MCF 10A (cell line): ENCODE measurements at regions not wholly inside any gene's neighbourhood (a gene's known extent, or its start where the extent isn't known, plus 50 kb on each side); places are given as distances from the start of the nearest gene placed in this dataset.

ENCODE experiments used
- BruUV-seq: library from RNA; stranded (reverse); fragments of 400-500 nt; replicated peaks from 2 replicates; lab custom pipeline; 2021; lab: Mats Ljungman, UMichigan
- CTCF ChIA-PET: fragments of 300-600 bp; sonication (Branson Sonifier 250); formaldehyde crosslinking; extraction: SDS; loops from one replicate; lab custom pipeline; 2021; ENCODE audit warnings: antibody characterized with exemption, inconsistent platforms; lab: Yijun Ruan, JAX
- POLR2A ChIA-PET: fragments of 300-600, 350-650 bp; sonication (Branson Sonifier 250); formaldehyde crosslinking; extraction: SDS; loops from one replicate; lab custom pipeline; 2020; ENCODE audit warnings: antibody characterized with exemption, inconsistent platforms; lab: Yijun Ruan, JAX
- DNase-seq: peaks from one replicate; pipeline ENCODE4 v3.0.0-alpha.2; 2018; ENCODE audit not compliant: unreplicated experiment
- H3K27ac Mint-ChIP-seq: one replicate; pipeline ENCODE4 v1.8.0; 2022; ENCODE audit warnings: mild to moderate bottlenecking, low read depth, mixed read lengths; ENCODE audit not compliant: unreplicated experiment
- H3K27me3 Mint-ChIP-seq: one replicate; pipeline ENCODE4 v1.8.0; 2022; ENCODE audit warnings: mixed read lengths; ENCODE audit not compliant: insufficient read depth, unreplicated experiment
- H3K36me3 Mint-ChIP-seq: one replicate; pipeline ENCODE4 v1.8.0; 2022; ENCODE audit warnings: mild to moderate bottlenecking, moderate library complexity, mixed read lengths; ENCODE audit not compliant: insufficient read depth, unreplicated experiment
- H3K4me1 Mint-ChIP-seq: one replicate; pipeline ENCODE4 v1.8.0; 2022; ENCODE audit warnings: mixed read lengths; ENCODE audit not compliant: insufficient read depth, unreplicated experiment
- H3K4me3 Mint-ChIP-seq: one replicate; pipeline ENCODE4 v1.8.0; 2022; ENCODE audit warnings: mild to moderate bottlenecking, moderate library complexity, mixed read lengths; ENCODE audit not compliant: unreplicated experiment
- H3K9me3 Mint-ChIP-seq: one replicate; pipeline ENCODE4 v1.8.0; 2022; ENCODE audit warnings: mixed read lengths; ENCODE audit not compliant: unreplicated experiment
- intact Hi-C: fragments of 100-400 bp; cut with micrococcal nuclease; formaldehyde crosslinking; loops from 2 replicates; pipeline ENCODE4 v1.14.1; 2022
- TF ChIP-seq, protein P1 (sequence below): fragments of 200-600 bp; IDR thresholded peaks from one replicate; pipeline ENCODE4 v1.8.0; 2022; ENCODE audit warnings: antibody characterized with exemption, mild to moderate bottlenecking; ENCODE audit not compliant: unreplicated experiment

DNA sequence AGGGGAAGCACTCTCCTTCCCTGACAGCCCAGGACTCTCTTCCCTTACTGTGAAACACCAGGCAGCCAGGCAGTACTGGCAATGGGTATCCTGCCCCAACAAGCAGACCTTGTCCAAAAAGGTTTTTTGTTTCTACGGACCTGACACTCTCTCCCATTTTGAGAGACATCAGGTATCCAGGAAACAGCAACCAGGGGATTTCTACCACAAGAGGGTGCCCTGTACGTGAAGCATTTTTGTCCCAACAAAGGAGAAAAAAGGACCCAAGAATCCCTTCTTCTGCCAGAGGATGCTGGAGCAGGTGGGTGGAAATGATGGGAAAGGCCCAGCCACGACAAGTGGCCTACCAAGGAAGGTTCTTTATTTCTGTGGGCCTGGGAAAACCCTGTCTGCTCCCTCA lies 65.7 kb upstream of the FGF13 start:
- intact Hi-C loops, result loop anchor here (5.0 to 10.0 kb wide), 2 partner anchors 68 to 980 kb away; no protein-coding TSS in a partner anchor
- Mint-ChIP-seq H3K9me3 (no peaks in the 10 kb centered on the region), H3K36me3 (no peaks in the 10 kb centered on the region), H3K4me3 (no peak overlapping the region), H3K27me3 (no peaks in the 10 kb centered on the region), H3K4me1 (peaks cover 11% of the 10 kb centered on the region), H3K27ac (no peak overlapping the region)
- TF ChIP-seq, protein P1, sequence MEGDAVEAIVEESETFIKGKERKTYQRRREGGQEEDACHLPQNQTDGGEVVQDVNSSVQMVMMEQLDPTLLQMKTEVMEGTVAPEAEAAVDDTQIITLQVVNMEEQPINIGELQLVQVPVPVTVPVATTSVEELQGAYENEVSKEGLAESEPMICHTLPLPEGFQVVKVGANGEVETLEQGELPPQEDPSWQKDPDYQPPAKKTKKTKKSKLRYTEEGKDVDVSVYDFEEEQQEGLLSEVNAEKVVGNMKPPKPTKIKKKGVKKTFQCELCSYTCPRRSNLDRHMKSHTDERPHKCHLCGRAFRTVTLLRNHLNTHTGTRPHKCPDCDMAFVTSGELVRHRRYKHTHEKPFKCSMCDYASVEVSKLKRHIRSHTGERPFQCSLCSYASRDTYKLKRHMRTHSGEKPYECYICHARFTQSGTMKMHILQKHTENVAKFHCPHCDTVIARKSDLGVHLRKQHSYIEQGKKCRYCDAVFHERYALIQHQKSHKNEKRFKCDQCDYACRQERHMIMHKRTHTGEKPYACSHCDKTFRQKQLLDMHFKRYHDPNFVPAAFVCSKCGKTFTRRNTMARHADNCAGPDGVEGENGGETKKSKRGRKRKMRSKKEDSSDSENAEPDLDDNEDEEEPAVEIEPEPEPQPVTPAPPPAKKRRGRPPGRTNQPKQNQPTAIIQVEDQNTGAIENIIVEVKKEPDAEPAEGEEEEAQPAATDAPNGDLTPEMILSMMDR, result no peak
- POLR2A ChIA-PET, result no interaction called here
- CTCF ChIA-PET, result interaction anchor here (1.3 kb wide), 1 partner anchor 70 kb away, joined by 6 read pairs; no protein-coding TSS in a partner anchor
- DNase-seq, result no peak
- no TSS peak for BruUV-seq

DNA sequence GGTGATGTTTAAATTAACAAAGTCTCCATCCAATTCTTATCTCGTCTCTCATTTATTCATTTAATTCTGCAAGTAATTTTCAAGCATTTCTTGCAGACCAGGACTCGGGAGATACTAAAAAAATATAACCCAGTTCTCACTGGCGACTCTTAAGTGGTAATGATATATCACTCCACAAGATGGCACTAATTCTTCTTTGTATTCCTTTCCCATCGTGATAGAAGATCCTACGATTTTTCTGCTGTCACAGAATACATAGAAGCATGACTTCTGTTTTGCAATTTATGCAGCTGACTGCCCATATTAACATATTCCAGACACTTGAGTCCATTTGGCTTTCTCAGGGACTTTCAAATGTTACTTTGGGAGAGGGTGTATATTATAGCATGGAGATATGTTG lies 64.0 kb upstream of the FGF13 start:
- H3K36me3 Mint-ChIP-seq, result no peaks in the 10 kb centered on the region
- TF ChIP-seq, protein P1, result peak; percentile 37
- BruUV-seq, result no TSS peak
- peaks cover 13% of the 10 kb centered on the region for H3K4me1 Mint-ChIP-seq
- H3K4me3 Mint-ChIP-seq, result no peak overlapping the region
- intact Hi-C loops, result loop anchor here (1.0 to 10.0 kb wide), 4 partner anchors 69 to 1195 kb away; no protein-coding TSS in a partner anchor
- ChIA-PET POLR2A (interaction anchor here (0.7 to 1.1 kb wide), 2 partner anchors 12 to 864 kb away, joined by 3 read pairs; no protein-coding TSS in a partner anchor), CTCF (interaction anchor here (0.6 to 2.0 kb wide), 18 partner anchors 9 to 1002 kb away, joined by 3 to 20 read pairs (median 4); no protein-coding TSS in a partner anchor)
- H3K27ac Mint-ChIP-seq, result no peak overlapping the region
- peak; percentile 55 for DNase-seq
- no peaks in the 10 kb centered on the region for H3K9me3 Mint-ChIP-seq
- no peaks in the 10 kb centered on the region for H3K27me3 Mint-ChIP-seq

DNA sequence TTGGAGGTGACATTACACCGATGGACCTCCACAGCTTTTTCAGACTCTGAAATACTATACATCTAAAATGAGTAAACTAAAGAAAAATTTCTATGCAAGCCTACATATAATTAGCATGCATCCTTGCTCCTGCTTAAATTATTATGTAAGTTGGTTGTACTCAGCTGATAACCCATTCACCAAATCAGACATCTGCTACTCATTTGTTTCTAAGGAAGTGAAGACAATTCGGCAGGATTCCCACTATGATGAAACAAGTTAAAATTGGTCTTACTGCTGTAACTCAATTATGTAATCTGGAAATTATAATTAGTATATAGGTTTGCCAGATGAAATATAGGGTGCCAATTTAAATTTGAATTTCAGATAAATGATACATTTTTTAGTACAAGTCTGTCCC lies 59.5 kb upstream of the FGF13 start:
- ChIA-PET POLR2A (no interaction called here), CTCF (interaction anchor here (0.5 to 3.3 kb wide), 4 partner anchors 77 to 796 kb away, joined by 3 to 14 read pairs (median 6); no protein-coding TSS in a partner anchor)
- no peak overlapping the region for H3K27ac Mint-ChIP-seq
- no TSS peak for BruUV-seq
- H3K36me3 Mint-ChIP-seq, result no peaks in the 10 kb centered on the region
- H3K9me3 Mint-ChIP-seq, result peaks cover 1% of the 10 kb centered on the region
- no peak overlapping the region for H3K4me3 Mint-ChIP-seq
- H3K27me3 Mint-ChIP-seq, result no peaks in the 10 kb centered on the region
- intact Hi-C loops, result loop anchor here (10.0 kb wide), 1 partner anchor 74 kb away; no protein-coding TSS in a partner anchor
- no peak for DNase-seq
- TF ChIP-seq, protein P1, result no peak
- H3K4me1 Mint-ChIP-seq, result peaks cover 13% of the 10 kb centered on the region

DNA sequence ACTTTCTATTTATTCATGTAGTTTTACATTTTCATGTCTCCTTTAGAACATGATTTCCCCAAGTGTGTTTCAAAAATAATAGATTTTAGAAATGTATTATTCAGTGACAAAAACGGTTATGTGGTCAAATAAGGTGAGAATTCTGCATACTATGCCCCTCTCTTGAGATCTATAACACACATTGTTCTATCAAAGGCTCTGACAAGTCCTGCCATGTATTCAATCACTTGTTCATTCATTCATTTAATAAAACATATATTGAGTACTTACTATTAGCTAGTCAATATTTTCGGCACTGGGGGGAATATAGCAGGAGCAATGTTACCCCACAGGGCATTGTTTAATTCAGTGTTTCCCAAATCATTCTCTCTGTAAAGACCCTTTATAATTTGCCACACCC lies 58.4 kb upstream of the FGF13 start:
- CTCF ChIA-PET, result interaction anchor here (0.5 to 1.6 kb wide), 3 partner anchors 73 to 788 kb away, joined by 3 to 5 read pairs (median 5); no protein-coding TSS in a partner anchor

More for the DNA sequence above, 58.4 kb upstream of the FGF13 start:
- no peaks in the 10 kb centered on the region for H3K36me3 Mint-ChIP-seq
- peaks cover 8% of the 10 kb centered on the region for H3K9me3 Mint-ChIP-seq
- TF ChIP-seq, protein P1, result no peak
- no TSS peak for BruUV-seq
- POLR2A ChIA-PET, result interaction anchor here (0.7 kb wide), 1 partner anchor 1040 kb away, joined by 3 read pairs; no protein-coding TSS in a partner anchor
- H3K27me3 Mint-ChIP-seq, result no peaks in the 10 kb centered on the region
- DNase-seq, result no peak
- H3K4me3 Mint-ChIP-seq, result no peak overlapping the region
- peaks cover 7% of the 10 kb centered on the region for H3K4me1 Mint-ChIP-seq
- H3K27ac Mint-ChIP-seq, result no peak overlapping the region
- intact Hi-C loops, result loop anchor here (10.0 kb wide), 1 partner anchor 75 kb away; no protein-coding TSS in a partner anchor
